ENCODE measurements at regions not wholly inside any gene's neighbourhood (a gene's known extent, or its start where the extent isn't known, plus 50 kb on each side); places are given as distances from the start of the nearest gene placed in this dataset.

GRCh38 chr5:124065508-124065907 lies 553.5 kb downstream of the CSNK1G3 start:
- Histone ChIP-seq H3K27me3 (ENCODE audit: control insufficient read depth in 1 of 2, insufficient read depth in 2 of 2, low read length in 2 of 2) (no peaks in the 10 kb centered on the region), H3K9me3 (ENCODE audit: low read length) (peaks cover 30% of the 10 kb centered on the region), H3K4me3 (replicated peaks in 1 of 3; ENCODE audit: insufficient read depth in 1 of 3, low read depth in 2 of 3, low read length in 3 of 3) (no peak overlapping the region), H3K4me2 (ENCODE audit: low read depth, low read length) (no peak overlapping the region), H4K20me1 (ENCODE audit: insufficient read depth, low read length) (no peaks in the 10 kb centered on the region), H3K27ac (ENCODE audit: extremely low read length, insufficient read depth, low read length) (no peak overlapping the region), H3K79me2 (ENCODE audit: insufficient read depth, low read length) (no peaks in the 10 kb centered on the region), H3K9ac (ENCODE audit: insufficient read depth, low read depth, low read length) (no peak overlapping the region), H3K4me1 (ENCODE audit: insufficient read depth, low read length) (no peaks in the 10 kb centered on the region), H2AFZ (ENCODE audit: low read length) (no peak overlapping the region), H3K36me3 (replicated peaks in 1 of 2; ENCODE audit: control insufficient read depth in 1 of 2, insufficient read depth in 2 of 2, low read length in 2 of 2) (no peaks in the 10 kb centered on the region)
- no TSS peak for BruUV-seq (replicated peaks)
- 0% methylated on average over 1 of the region's 2 CpGs for WGBS (ENCODE audit: low lambda C conversion rate)
- DNase-seq (ENCODE audit: low spot score) (no peak), ATAC-seq (no peak), FAIRE-seq (no peak)
- in situ Hi-C loops (cut with HindIII; ENCODE audit: extremely low pct_ligation_motif_present, low pct_unique_long_range_greater_than_20kb), result no loop called here
- ChIA-PET CTCF (ENCODE audit: low intra/inter-chr PET ratio, low total read pairs) (no interaction called here), POLR2A (no interaction called here)
- TF ChIP-seq HIVEP1 (CRISPR knock-in tag; IDR thresholded peaks at IDR 0.05), result no peak
- no peak for TF ChIP-seq SMAD3 (CRISPR knock-in tag; IDR thresholded peaks at IDR 0.05)
- TF ChIP-seq, protein P1, sequence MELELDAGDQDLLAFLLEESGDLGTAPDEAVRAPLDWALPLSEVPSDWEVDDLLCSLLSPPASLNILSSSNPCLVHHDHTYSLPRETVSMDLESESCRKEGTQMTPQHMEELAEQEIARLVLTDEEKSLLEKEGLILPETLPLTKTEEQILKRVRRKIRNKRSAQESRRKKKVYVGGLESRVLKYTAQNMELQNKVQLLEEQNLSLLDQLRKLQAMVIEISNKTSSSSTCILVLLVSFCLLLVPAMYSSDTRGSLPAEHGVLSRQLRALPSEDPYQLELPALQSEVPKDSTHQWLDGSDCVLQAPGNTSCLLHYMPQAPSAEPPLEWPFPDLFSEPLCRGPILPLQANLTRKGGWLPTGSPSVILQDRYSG (CRISPR knock-in tag; IDR thresholded peaks at IDR 0.05), result no peak
- TF ChIP-seq TBP (CRISPR knock-in tag; IDR thresholded peaks at IDR 0.05), result no peak
- TF ChIP-seq ZSCAN12 (CRISPR knock-in tag; IDR thresholded peaks at IDR 0.05), result no peak
- TF ChIP-seq ZNF275 (CRISPR knock-in tag; IDR thresholded peaks at IDR 0.05; ENCODE audit: borderline replicate concordance), result no peak
- TF ChIP-seq ZNF331 (CRISPR knock-in tag; IDR thresholded peaks at IDR 0.05), result no peak
- TF ChIP-seq BCL6 (CRISPR knock-in tag; IDR thresholded peaks at IDR 0.05), result no peak
- no peak for TF ChIP-seq ZBTB25 (CRISPR knock-in tag; IDR thresholded peaks at IDR 0.05)
- intact Hi-C loops (cut with micrococcal nuclease; ENCODE audit: unreplicated experiment), result no loop called here
